ENCODE measurements at regions not wholly inside any gene's neighbourhood (a gene's known extent, or its start where the extent isn't known, plus 50 kb on each side); places are given as distances from the start of the nearest gene placed in this dataset.

DNA sequence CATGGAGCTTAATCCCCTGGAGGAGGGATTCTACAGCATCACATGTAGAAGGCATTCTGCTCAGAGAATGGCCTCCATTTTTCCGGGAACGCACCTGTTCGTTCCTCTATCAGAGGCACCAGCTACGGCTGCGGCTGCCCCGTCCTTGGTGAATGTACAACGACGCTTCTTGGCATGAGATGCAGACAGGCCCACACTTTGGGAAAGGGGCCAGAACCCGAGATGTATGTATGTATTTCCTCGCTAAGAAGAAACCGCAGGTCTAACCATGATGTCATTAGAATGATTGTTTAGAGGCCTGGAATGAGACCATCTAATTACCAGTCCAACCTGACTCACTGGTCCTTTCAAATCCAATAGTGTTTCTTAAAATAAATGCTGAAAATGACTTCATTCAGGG is 1293.4 kb downstream of the TBC1D22A start:
- Histone ChIP-seq H3K9ac (ENCODE audit: low read depth, low read length) (no peak overlapping the region), H2BK120ac (ENCODE audit: low read depth, low read length) (no peak overlapping the region), H3K4ac (ENCODE audit: low read depth, low read length) (no peak overlapping the region), H4K91ac (ENCODE audit: insufficient read depth, low read depth, low read length) (no peak overlapping the region), H3K4me2 (ENCODE audit: low read depth, low read length) (no peak overlapping the region), H4K5ac (ENCODE audit: low read depth, low read length) (no peak overlapping the region), H2BK15ac (ENCODE audit: low read depth, low read length) (no peak overlapping the region), H3K27ac (ENCODE audit: insufficient read depth, low read length) (no peak overlapping the region), H3K79me1 (ENCODE audit: low read depth in 1 of 2, low read length in 2 of 2) (no peaks in the 10 kb centered on the region), H3K4me1 (ENCODE audit: control insufficient read depth, insufficient read depth, low read length) (no peaks in the 10 kb centered on the region), H3K14ac (replicated peaks; ENCODE audit: low read depth, low read length) (no peak overlapping the region), H3K9me1 (ENCODE audit: insufficient read depth, low read length) (no peaks in the 10 kb centered on the region), H3K18ac (ENCODE audit: low read depth, low read length) (no peak overlapping the region), H3K23ac (ENCODE audit: low read depth, low read length) (no peak overlapping the region), H3K27me3 (ENCODE audit: control insufficient read depth, insufficient read depth, low read length) (no peaks in the 10 kb centered on the region), H3K9me3 (ENCODE audit: control insufficient read depth, insufficient read depth, low read length) (peaks cover 47% of the 10 kb centered on the region), H2BK20ac (ENCODE audit: low read depth, low read length) (no peak overlapping the region), H2AFZ (replicated peaks; ENCODE audit: low read length, poor library complexity) (no peak overlapping the region), H2BK5ac (ENCODE audit: low read depth, low read length, poor library complexity, severe bottlenecking) (no peak overlapping the region), H3K36me3 (ENCODE audit: control insufficient read depth, insufficient read depth, low read length) (no peaks in the 10 kb centered on the region), H3K56ac (ENCODE audit: extremely low read depth, insufficient read depth, low read length) (no peak overlapping the region), H2AK5ac (ENCODE audit: low read depth, low read length) (no peak overlapping the region), H3K4me3 (ENCODE audit: insufficient read depth, low read depth, low read length) (no peak overlapping the region), H4K20me1 (ENCODE audit: insufficient read depth, low read length) (no peaks in the 10 kb centered on the region), H4K8ac (ENCODE audit: low read depth in 2 of 2, low read length in 2 of 2) (no peak overlapping the region), H2AK9ac (replicated peaks; ENCODE audit: low read depth, low read length, poor library complexity) (no peak overlapping the region)
- WGBS, 2 experiments (ENCODE audit: extremely low coverage in 2 of 2, insufficient read length in 1 of 2) = 83% methylated on average over 6 of the region's 11 CpGs; no CpG with 5 or more reads in 1 of the 2 experiments
- no peak for ATAC-seq (ENCODE audit: low read depth)
- in situ Hi-C loops (cut with MboI; ENCODE audit: low sequenced_read_pairs) = no loop called here
- no TSS peak for BruUV-seq (replicated peaks)
- ChIA-PET POLR2A (ENCODE audit: unreplicated experiment) (no interaction called here), CTCF (no interaction called here)
- dilution Hi-C loops (cut with HindIII; ENCODE audit: low sequenced_read_pairs, unreplicated experiment) = no loop called here
- no peak for TF ChIP-seq BHLHE40 (IDR thresholded peaks at IDR 0.05; ENCODE audit: low read depth, low read length)
- TF ChIP-seq, protein P1, sequence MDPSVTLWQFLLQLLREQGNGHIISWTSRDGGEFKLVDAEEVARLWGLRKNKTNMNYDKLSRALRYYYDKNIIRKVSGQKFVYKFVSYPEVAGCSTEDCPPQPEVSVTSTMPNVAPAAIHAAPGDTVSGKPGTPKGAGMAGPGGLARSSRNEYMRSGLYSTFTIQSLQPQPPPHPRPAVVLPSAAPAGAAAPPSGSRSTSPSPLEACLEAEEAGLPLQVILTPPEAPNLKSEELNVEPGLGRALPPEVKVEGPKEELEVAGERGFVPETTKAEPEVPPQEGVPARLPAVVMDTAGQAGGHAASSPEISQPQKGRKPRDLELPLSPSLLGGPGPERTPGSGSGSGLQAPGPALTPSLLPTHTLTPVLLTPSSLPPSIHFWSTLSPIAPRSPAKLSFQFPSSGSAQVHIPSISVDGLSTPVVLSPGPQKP (IDR thresholded peaks at IDR 0.05; ENCODE audit: borderline replicate concordance, low read depth, low read length) = no peak
- TF ChIP-seq CHD1 (IDR thresholded peaks at IDR 0.05; ENCODE audit: low read depth, low read length) = no peak
- TF ChIP-seq MAZ (IDR thresholded peaks at IDR 0.05; ENCODE audit: borderline replicate concordance, low read depth, low read length) = no peak
- no peak for TF ChIP-seq POLR2A (IDR thresholded peaks at IDR 0.05; ENCODE audit: low read depth, low read length)
- TF ChIP-seq, protein P2, sequence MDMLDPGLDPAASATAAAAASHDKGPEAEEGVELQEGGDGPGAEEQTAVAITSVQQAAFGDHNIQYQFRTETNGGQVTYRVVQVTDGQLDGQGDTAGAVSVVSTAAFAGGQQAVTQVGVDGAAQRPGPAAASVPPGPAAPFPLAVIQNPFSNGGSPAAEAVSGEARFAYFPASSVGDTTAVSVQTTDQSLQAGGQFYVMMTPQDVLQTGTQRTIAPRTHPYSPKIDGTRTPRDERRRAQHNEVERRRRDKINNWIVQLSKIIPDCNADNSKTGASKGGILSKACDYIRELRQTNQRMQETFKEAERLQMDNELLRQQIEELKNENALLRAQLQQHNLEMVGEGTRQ (IDR thresholded peaks at IDR 0.05; ENCODE audit: low read depth, low read length) = no peak
- no peak for TF ChIP-seq RFX5 (IDR thresholded peaks at IDR 0.05; ENCODE audit: low read depth, low read length)
- no peak for TF ChIP-seq RAD21 (IDR thresholded peaks at IDR 0.05; ENCODE audit: low read length)
- TF ChIP-seq, protein P3, sequence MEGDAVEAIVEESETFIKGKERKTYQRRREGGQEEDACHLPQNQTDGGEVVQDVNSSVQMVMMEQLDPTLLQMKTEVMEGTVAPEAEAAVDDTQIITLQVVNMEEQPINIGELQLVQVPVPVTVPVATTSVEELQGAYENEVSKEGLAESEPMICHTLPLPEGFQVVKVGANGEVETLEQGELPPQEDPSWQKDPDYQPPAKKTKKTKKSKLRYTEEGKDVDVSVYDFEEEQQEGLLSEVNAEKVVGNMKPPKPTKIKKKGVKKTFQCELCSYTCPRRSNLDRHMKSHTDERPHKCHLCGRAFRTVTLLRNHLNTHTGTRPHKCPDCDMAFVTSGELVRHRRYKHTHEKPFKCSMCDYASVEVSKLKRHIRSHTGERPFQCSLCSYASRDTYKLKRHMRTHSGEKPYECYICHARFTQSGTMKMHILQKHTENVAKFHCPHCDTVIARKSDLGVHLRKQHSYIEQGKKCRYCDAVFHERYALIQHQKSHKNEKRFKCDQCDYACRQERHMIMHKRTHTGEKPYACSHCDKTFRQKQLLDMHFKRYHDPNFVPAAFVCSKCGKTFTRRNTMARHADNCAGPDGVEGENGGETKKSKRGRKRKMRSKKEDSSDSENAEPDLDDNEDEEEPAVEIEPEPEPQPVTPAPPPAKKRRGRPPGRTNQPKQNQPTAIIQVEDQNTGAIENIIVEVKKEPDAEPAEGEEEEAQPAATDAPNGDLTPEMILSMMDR (conservative IDR thresholded peaks at IDR 0.05; ENCODE audit: low read depth, low read length) = no peak
- no peak for DNase-seq
- intact Hi-C loops (cut with micrococcal nuclease) = no loop called here

Measured in IMR-90 (cell line).